ENCODE measurements at regions not wholly inside any gene's neighbourhood (a gene's known extent, or its start where the extent isn't known, plus 50 kb on each side); places are given as distances from the start of the nearest gene placed in this dataset.

- no peaks in the 10 kb centered on the region for H3K9me3 Mint-ChIP-seq (ENCODE audit: unreplicated experiment)
- TF ChIP-seq CTCF (IDR thresholded peaks at IDR 0.05; ENCODE audit: unreplicated experiment) = no peak
Observed at GRCh38 chr14:100668352-100668751, 58.3 kb upstream of the DLK1 start.

GRCh38 chr14:100669011-100669412, 57.7 kb upstream of the DLK1 start:
- POLR2A ChIA-PET = no interaction called here
- Mint-ChIP-seq H3K27me3 (ENCODE audit: insufficient read depth, unreplicated experiment) (no peaks in the 10 kb centered on the region), H3K36me3 (ENCODE audit: insufficient read depth, unreplicated experiment) (no peaks in the 10 kb centered on the region), H3K9me3 (ENCODE audit: unreplicated experiment) (no peaks in the 10 kb centered on the region), H3K4me3 (ENCODE audit: unreplicated experiment) (no peak overlapping the region), H3K4me1 (ENCODE audit: insufficient read depth, unreplicated experiment) (peaks cover 9% of the 10 kb centered on the region), H3K27ac (ENCODE audit: low read depth, unreplicated experiment) (no peak overlapping the region)
- intact Hi-C loops (cut with micrococcal nuclease) = loop anchor here (10.0 kb wide), 2 partner anchors 186 to 956 kb away; no protein-coding TSS in a partner anchor
- BruUV-seq (replicated peaks) = no TSS peak
- TF ChIP-seq CTCF (IDR thresholded peaks at IDR 0.05; ENCODE audit: unreplicated experiment) = no peak
- CTCF ChIA-PET = no interaction called here
- no peak for DNase-seq (ENCODE audit: unreplicated experiment)

More at GRCh38 chr14:100668352-100668751, 58.3 kb upstream of the DLK1 start:
- Mint-ChIP-seq H3K36me3 (ENCODE audit: insufficient read depth, unreplicated experiment) (no peaks in the 10 kb centered on the region), H3K27me3 (ENCODE audit: insufficient read depth, unreplicated experiment) (no peaks in the 10 kb centered on the region), H3K4me1 (ENCODE audit: insufficient read depth, unreplicated experiment) (peaks cover 9% of the 10 kb centered on the region), H3K27ac (ENCODE audit: low read depth, unreplicated experiment) (no peak overlapping the region), H3K4me3 (ENCODE audit: unreplicated experiment) (no peak overlapping the region)
- CTCF ChIA-PET = no interaction called here
- intact Hi-C loops (cut with micrococcal nuclease) = loop anchor here (10.0 kb wide), 2 partner anchors 186 to 956 kb away; no protein-coding TSS in a partner anchor
- no TSS peak for BruUV-seq (replicated peaks)
- POLR2A ChIA-PET = no interaction called here
- DNase-seq (ENCODE audit: unreplicated experiment) = no peak

- intact Hi-C loops (cut with micrococcal nuclease) = loop anchor here (10.0 kb wide), 2 partner anchors 185 to 955 kb away; no protein-coding TSS in a partner anchor
- H3K4me3 Mint-ChIP-seq (ENCODE audit: unreplicated experiment) = no peak overlapping the region
- no peak for TF ChIP-seq CTCF (IDR thresholded peaks at IDR 0.05; ENCODE audit: unreplicated experiment)
- CTCF ChIA-PET = no interaction called here
- H3K36me3 Mint-ChIP-seq (ENCODE audit: insufficient read depth, unreplicated experiment) = no peaks in the 10 kb centered on the region
- no peak overlapping the region for H3K27ac Mint-ChIP-seq (ENCODE audit: low read depth, unreplicated experiment)
- no peaks in the 10 kb centered on the region for H3K9me3 Mint-ChIP-seq (ENCODE audit: unreplicated experiment)
- DNase-seq (ENCODE audit: unreplicated experiment) = no peak
- no peaks in the 10 kb centered on the region for H3K27me3 Mint-ChIP-seq (ENCODE audit: insufficient read depth, unreplicated experiment)
- H3K4me1 Mint-ChIP-seq (ENCODE audit: insufficient read depth, unreplicated experiment) = peaks cover 9% of the 10 kb centered on the region
- no TSS peak for BruUV-seq (replicated peaks)
- POLR2A ChIA-PET = no interaction called here
Observed at GRCh38 chr14:100669468-100669867, 57.2 kb upstream of the DLK1 start.

- peaks cover 9% of the 10 kb centered on the region for H3K4me1 Mint-ChIP-seq (ENCODE audit: insufficient read depth, unreplicated experiment)
- no TSS peak for BruUV-seq (replicated peaks)
- H3K4me3 Mint-ChIP-seq (ENCODE audit: unreplicated experiment) = no peak overlapping the region
- H3K9me3 Mint-ChIP-seq (ENCODE audit: unreplicated experiment) = no peaks in the 10 kb centered on the region
- CTCF ChIA-PET = no interaction called here
- no peaks in the 10 kb centered on the region for H3K27me3 Mint-ChIP-seq (ENCODE audit: insufficient read depth, unreplicated experiment)
- POLR2A ChIA-PET = no interaction called here
- TF ChIP-seq CTCF (IDR thresholded peaks at IDR 0.05; ENCODE audit: unreplicated experiment) = no peak
- no peak for DNase-seq (ENCODE audit: unreplicated experiment)
- H3K36me3 Mint-ChIP-seq (ENCODE audit: insufficient read depth, unreplicated experiment) = no peaks in the 10 kb centered on the region
- no peak overlapping the region for H3K27ac Mint-ChIP-seq (ENCODE audit: low read depth, unreplicated experiment)
- intact Hi-C loops (cut with micrococcal nuclease) = no loop called here
Observed at GRCh38 chr14:100670017-100670752, 56.5 kb upstream of the DLK1 start.

Data from MCF 10A (cell line).